ENCODE measurements at regions not wholly inside any gene's neighbourhood (a gene's known extent, or its start where the extent isn't known, plus 50 kb on each side); places are given as distances from the start of the nearest gene placed in this dataset.

GRCh38 chr12:115042341-115042740 is 358.4 kb upstream of the TBX3 start:
- Histone ChIP-seq H3K4me1 (ENCODE audit: control insufficient read depth in 1 of 2, insufficient read depth in 2 of 2, low read depth in 1 of 2, low read length in 1 of 2) (peaks cover 0 to 3% of the 10 kb centered on the region in 2 experiments; a peak in 2 of 4 replicates), H4K20me1 (ENCODE audit: insufficient read depth) (no peaks in the 10 kb centered on the region), H3K9me3 (no peaks in the 10 kb centered on the region), H3K4me2 (no peak overlapping the region), H3K27ac (ENCODE audit: low read depth in 2 of 2, low read length in 1 of 2) (no peak overlapping the region), H3K4me3 (ENCODE audit: low read depth in 2 of 2, low read length in 1 of 2) (no peak overlapping the region), H3K36me3 (replicated peaks in 1 of 2; ENCODE audit: control insufficient read depth in 1 of 2, insufficient read depth in 2 of 2, low read length in 1 of 2) (no peaks in the 10 kb centered on the region), H3K9me2 (no peaks in the 10 kb centered on the region), H3K79me2 (ENCODE audit: insufficient read depth) (no peaks in the 10 kb centered on the region), H3F3A (replicated peaks; ENCODE audit: insufficient read depth) (no peaks in the 10 kb centered on the region), H3K9ac (no peak overlapping the region), H3K27me3 (ENCODE audit: insufficient read depth) (no peaks in the 10 kb centered on the region), H2AFZ (ENCODE audit: low read depth) (no peak overlapping the region)
- CTCF ChIA-PET: no interaction called here
- no peak for TF ChIP-seq SMC3 (IDR thresholded peaks at IDR 0.05; ENCODE audit: low read depth, low read length)
- TF ChIP-seq FOSL2 (IDR thresholded peaks at IDR 0.05; ENCODE audit: borderline replicate concordance, low read depth): no peak
- TF ChIP-seq JUND (IDR thresholded peaks at IDR 0.05): no peak
- no peak for TF ChIP-seq GATA2 (CRISPR knock-in tag; IDR thresholded peaks at IDR 0.05)
- no peak for DNase-seq
- POLR2A ChIA-PET: no interaction called here

- no peak overlapping the region for H3K4me2 ChIP-seq
- H3K27ac ChIP-seq (ENCODE audit: low read depth in 2 of 2, low read length in 1 of 2): no peak overlapping the region
- DNase-seq: no peak
- H3K9me2 ChIP-seq: no peaks in the 10 kb centered on the region
- POLR2A ChIA-PET: no interaction called here
- TF ChIP-seq TCF12 (IDR thresholded peaks at IDR 0.05) (no peak), FOXM1 (IDR thresholded peaks at IDR 0.05; ENCODE audit: low read depth) (no peak), CTCF (IDR thresholded peaks at IDR 0.05) (no peak), USF2 (IDR thresholded peaks at IDR 0.05; ENCODE audit: borderline replicate concordance, low read depth, low read length) (no peak), TEAD4 (IDR thresholded peaks at IDR 0.05; ENCODE audit: borderline replicate concordance, insufficient read depth) (no peak), FOXJ3 (CRISPR knock-in tag; IDR thresholded peaks at IDR 0.05) (no peak), MAX (IDR thresholded peaks at IDR 0.05; ENCODE audit: low read depth) (no peak), YY1 (IDR thresholded peaks at IDR 0.05; ENCODE audit: low read depth) (no peak), JUND (IDR thresholded peaks at IDR 0.05) (no peak), ELF1 (IDR thresholded peaks at IDR 0.05) (no peak), SMC3 (IDR thresholded peaks at IDR 0.05; ENCODE audit: low read depth, low read length) (no peak), IRF3 (IDR thresholded peaks at IDR 0.05; ENCODE audit: low read depth, low read length) (no peak)
- H3K9me3 ChIP-seq: no peaks in the 10 kb centered on the region
- no peak overlapping the region for H3K9ac ChIP-seq
- H2AFZ ChIP-seq (ENCODE audit: low read depth): no peak overlapping the region
- H3K4me3 ChIP-seq (ENCODE audit: low read depth in 2 of 2, low read length in 1 of 2): no peak overlapping the region
- H3F3A ChIP-seq (replicated peaks; ENCODE audit: insufficient read depth): no peaks in the 10 kb centered on the region
- H4K20me1 ChIP-seq (ENCODE audit: insufficient read depth): no peaks in the 10 kb centered on the region
- no peaks in the 10 kb centered on the region; a peak in 2 of 4 replicates for H3K4me1 ChIP-seq (ENCODE audit: control insufficient read depth in 1 of 2, insufficient read depth in 2 of 2, low read depth in 1 of 2, low read length in 1 of 2)
- H3K27me3 ChIP-seq (ENCODE audit: insufficient read depth): no peaks in the 10 kb centered on the region
- CTCF ChIA-PET: no interaction called here
- no peaks in the 10 kb centered on the region for H3K36me3 ChIP-seq (replicated peaks in 1 of 2; ENCODE audit: control insufficient read depth in 1 of 2, insufficient read depth in 2 of 2, low read length in 1 of 2)
- 33% methylated on average over 2 of the region's 2 CpGs for WGBS (ENCODE audit: low lambda C conversion rate)
- no peaks in the 10 kb centered on the region for H3K79me2 ChIP-seq (ENCODE audit: insufficient read depth)
Measured at GRCh38 chr12:115037830-115038229, 353.9 kb upstream of the TBX3 start.

All from SK-N-SH (cell line).